ENCODE measurements at regions not wholly inside any gene's neighbourhood (a gene's known extent, or its start where the extent isn't known, plus 50 kb on each side); places are given as distances from the start of the nearest gene placed in this dataset.

GRCh38 chr6:56902641-56903464 lies 52.1 kb upstream of the BEND6 start:
- intact Hi-C loops (cut with micrococcal nuclease), result loop anchor here (1.0 to 10.0 kb wide), 3 partner anchors 53 to 422 kb away; partner anchors contain the start of gene ZNF451
- H3K36me3 ChIP-seq (ENCODE audit: control insufficient read depth in 1 of 2, insufficient read depth in 2 of 2, low read length in 2 of 2), result peaks cover 2 to 20% of the 10 kb centered on the region in 2 experiments; a peak in 3 of 4 replicates
- CTCF ChIA-PET, result interaction anchor here (0.7 to 4.2 kb wide), 24 partner anchors 10 to 1905 kb away, joined by 3 to 55 read pairs (median 4); partner anchors contain the start of genes BEND6 and PRIM2
- no peak overlapping the region for H3K9ac ChIP-seq (ENCODE audit: low read length)
- H2AFZ ChIP-seq (ENCODE audit: low read depth, low read length, poor library complexity, severe bottlenecking), result no peak overlapping the region
- peak; percentile 26; the same call in 1 of the 2 replicates for ATAC-seq
- TF ChIP-seq RAD21 (IDR thresholded peaks at IDR 0.05; ENCODE audit: low read depth) (peak; percentile 72), CTCF (IDR thresholded peaks at IDR 0.05 in 2 of 3, conservative IDR thresholded peaks at IDR 0.05 in 1 of 3; ENCODE audit: borderline replicate concordance in 1 of 3, insufficient read depth in 1 of 3, low read depth in 2 of 3, low read length in 2 of 3) (peak; percentile 59 to 82 (median 66); a peak in 5 of 6 replicates), ZNF274 (IDR thresholded peaks at IDR 0.05; ENCODE audit: low read depth, low read length) (no peak)
- no peaks in the 10 kb centered on the region for H3K27me3 ChIP-seq (ENCODE audit: insufficient read depth, low read length)
- no peak for DNase-seq (ENCODE audit: low read depth, low spot score)
- H3K27ac ChIP-seq (ENCODE audit: low read depth, low read length), result peak overlapping the region; percentile 48; the same call in 1 of the 2 replicates
- BruUV-seq (replicated peaks), result no TSS peak
- no peak overlapping the region for H3K4me2 ChIP-seq (ENCODE audit: low read length)
- H3K9me2 ChIP-seq (ENCODE audit: insufficient read depth), result no peaks in the 10 kb centered on the region
- H3K4me3 ChIP-seq (replicated peaks in 1 of 2; ENCODE audit: low read depth in 1 of 2, low read length in 2 of 2), result no peak overlapping the region
- H3K4me1 ChIP-seq (ENCODE audit: control insufficient read depth in 1 of 2, insufficient read depth in 2 of 2, low read length in 2 of 2), result peaks cover 24 to 47% of the 10 kb centered on the region in 2 experiments
- peaks cover 42% of the 10 kb centered on the region for H3K79me2 ChIP-seq (ENCODE audit: insufficient read depth, low read length)
- H3K9me3 ChIP-seq (ENCODE audit: control insufficient read depth in 1 of 2, insufficient read depth in 1 of 2, low read depth in 1 of 2, low read length in 2 of 2), result no peaks in the 10 kb centered on the region
- POLR2A ChIA-PET, result interaction anchor here (0.6 to 1.1 kb wide), 2 partner anchors 52 to 196 kb away, joined by 3 to 5 read pairs; partner anchors contain the start of gene BEND6
- RAD21 ChIA-PET (ENCODE audit: low non-redundant PET in 1 of 2, low total read pairs in 2 of 2, uncharacterized antibody in 2 of 2, unreplicated experiment in 2 of 2), result interaction anchor here (0.5 to 2.7 kb wide), 4 partner anchors 52 to 414 kb away, joined by 3 to 13 read pairs (median 4); partner anchors contain the start of gene BEND6 (in 2 of the 2)
- H4K20me1 ChIP-seq (ENCODE audit: insufficient read depth), result no peaks in the 10 kb centered on the region

GRCh38 chr6:56900784-56901183 lies 54.1 kb upstream of the BEND6 start:
- DNase-seq (ENCODE audit: low read depth, low spot score) (no peak), ATAC-seq (no peak)
- Histone ChIP-seq H3K27ac (ENCODE audit: low read depth, low read length) (no peak overlapping the region), H3K4me2 (ENCODE audit: low read length) (no peak overlapping the region), H3K36me3 (ENCODE audit: control insufficient read depth in 1 of 2, insufficient read depth in 2 of 2, low read length in 2 of 2) (peaks cover 4 to 31% of the 10 kb centered on the region in 2 experiments), H3K27me3 (ENCODE audit: insufficient read depth, low read length) (no peaks in the 10 kb centered on the region), H3K79me2 (ENCODE audit: insufficient read depth, low read length) (peaks cover 30% of the 10 kb centered on the region), H2AFZ (ENCODE audit: low read depth, low read length, poor library complexity, severe bottlenecking) (no peak overlapping the region), H3K9me3 (ENCODE audit: control insufficient read depth in 1 of 2, insufficient read depth in 1 of 2, low read depth in 1 of 2, low read length in 2 of 2) (no peaks in the 10 kb centered on the region), H3K9ac (ENCODE audit: low read length) (no peak overlapping the region), H4K20me1 (ENCODE audit: insufficient read depth) (no peaks in the 10 kb centered on the region), H3K4me1 (ENCODE audit: control insufficient read depth in 1 of 2, insufficient read depth in 2 of 2, low read length in 2 of 2) (peaks cover 9 to 29% of the 10 kb centered on the region in 2 experiments), H3K4me3 (replicated peaks in 1 of 2; ENCODE audit: low read depth in 1 of 2, low read length in 2 of 2) (no peak overlapping the region), H3K9me2 (ENCODE audit: insufficient read depth) (no peaks in the 10 kb centered on the region)
- intact Hi-C loops (cut with micrococcal nuclease), result loop anchor here (10.0 kb wide), 1 partner anchor 194 kb away; the partner anchor contains the start of gene ZNF451
- ChIA-PET RAD21 (ENCODE audit: low non-redundant PET in 1 of 2, low total read pairs in 2 of 2, uncharacterized antibody in 2 of 2, unreplicated experiment in 2 of 2) (no interaction called here), CTCF (interaction anchor here (4.2 kb wide), 1 partner anchor 11 kb away, joined by 55 read pairs; no protein-coding TSS in a partner anchor), POLR2A (no interaction called here)
- no TSS peak for BruUV-seq (replicated peaks)
- no peak for TF ChIP-seq CEBPB (IDR thresholded peaks at IDR 0.05; ENCODE audit: low read depth)
- no peak for TF ChIP-seq EZH2phosphoT487 (IDR thresholded peaks at IDR 0.05; ENCODE audit: borderline replicate concordance)
